A549 (cell line): ENCODE measurements at regions not wholly inside any gene's neighbourhood (a gene's known extent, or its start where the extent isn't known, plus 50 kb on each side); places are given as distances from the start of the nearest gene placed in this dataset.

Experiments
- CHD4 ChIP-seq: fragments of 200-600 bp; sonication (generic); IDR thresholded peaks from 2 replicates; pipeline ENCODE4 v1.6.1; 2016; ENCODE audit warnings: antibody characterized with exemption, mild to moderate bottlenecking, borderline replicate concordance
- HOXB13 ChIP-seq: fragments of 250-450 bp; sonication (Bioruptor Pico); IDR thresholded peaks from 2 replicates; pipeline ENCODE4 v1.5.0; 2020; ENCODE audit warnings: low read depth, mild to moderate bottlenecking, moderate library complexity
- NR3C1 ChIP-seq: fragments of >200 bp; sonication (Bioruptor Twin); formaldehyde crosslinking; IDR thresholded peaks from 3 replicates; pipeline ENCODE4 v1.6.1; 2017
- POLR2A ChIP-seq: IDR thresholded peaks from 2 replicates; pipeline ENCODE4 v1.6.1; 2012; ENCODE audit warnings: mild to moderate bottlenecking, low read length
- TF ChIP-seq, protein P1 (sequence below): fragments of >200 bp; sonication (Bioruptor Twin); formaldehyde crosslinking; IDR thresholded peaks from 3 replicates; pipeline ENCODE4 v1.5.1; 2016
- TF ChIP-seq, protein P2 (sequence below): fragments of 150-350 bp; IDR thresholded peaks from 2 replicates; pipeline ENCODE4 v1.6.1; 2014; ENCODE audit warnings: low read depth, mild to moderate bottlenecking, low read length

DNA sequence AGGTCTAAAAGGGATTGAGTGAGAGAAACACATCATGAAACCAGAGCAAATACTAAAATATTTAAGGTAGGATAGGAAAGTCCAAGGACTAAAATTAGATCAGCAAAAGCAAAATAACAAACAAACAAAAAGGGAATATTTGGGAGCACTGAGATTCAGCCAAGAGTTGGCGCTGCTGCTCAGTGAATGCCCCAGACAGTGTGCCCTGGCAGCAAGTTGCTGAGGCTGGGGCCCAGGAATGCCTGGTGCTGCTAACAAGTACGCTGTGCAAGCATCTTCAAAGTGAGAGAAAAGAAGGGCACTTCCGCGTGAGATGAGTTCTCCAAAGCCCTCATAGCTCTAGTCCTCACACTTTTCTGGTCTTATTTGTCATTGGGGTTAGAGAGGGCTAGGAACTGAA, 603.3 kb downstream of the EFNA5 start:
- TF ChIP-seq, protein P1, sequence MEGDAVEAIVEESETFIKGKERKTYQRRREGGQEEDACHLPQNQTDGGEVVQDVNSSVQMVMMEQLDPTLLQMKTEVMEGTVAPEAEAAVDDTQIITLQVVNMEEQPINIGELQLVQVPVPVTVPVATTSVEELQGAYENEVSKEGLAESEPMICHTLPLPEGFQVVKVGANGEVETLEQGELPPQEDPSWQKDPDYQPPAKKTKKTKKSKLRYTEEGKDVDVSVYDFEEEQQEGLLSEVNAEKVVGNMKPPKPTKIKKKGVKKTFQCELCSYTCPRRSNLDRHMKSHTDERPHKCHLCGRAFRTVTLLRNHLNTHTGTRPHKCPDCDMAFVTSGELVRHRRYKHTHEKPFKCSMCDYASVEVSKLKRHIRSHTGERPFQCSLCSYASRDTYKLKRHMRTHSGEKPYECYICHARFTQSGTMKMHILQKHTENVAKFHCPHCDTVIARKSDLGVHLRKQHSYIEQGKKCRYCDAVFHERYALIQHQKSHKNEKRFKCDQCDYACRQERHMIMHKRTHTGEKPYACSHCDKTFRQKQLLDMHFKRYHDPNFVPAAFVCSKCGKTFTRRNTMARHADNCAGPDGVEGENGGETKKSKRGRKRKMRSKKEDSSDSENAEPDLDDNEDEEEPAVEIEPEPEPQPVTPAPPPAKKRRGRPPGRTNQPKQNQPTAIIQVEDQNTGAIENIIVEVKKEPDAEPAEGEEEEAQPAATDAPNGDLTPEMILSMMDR, result no peak
- TF ChIP-seq, protein P2, sequence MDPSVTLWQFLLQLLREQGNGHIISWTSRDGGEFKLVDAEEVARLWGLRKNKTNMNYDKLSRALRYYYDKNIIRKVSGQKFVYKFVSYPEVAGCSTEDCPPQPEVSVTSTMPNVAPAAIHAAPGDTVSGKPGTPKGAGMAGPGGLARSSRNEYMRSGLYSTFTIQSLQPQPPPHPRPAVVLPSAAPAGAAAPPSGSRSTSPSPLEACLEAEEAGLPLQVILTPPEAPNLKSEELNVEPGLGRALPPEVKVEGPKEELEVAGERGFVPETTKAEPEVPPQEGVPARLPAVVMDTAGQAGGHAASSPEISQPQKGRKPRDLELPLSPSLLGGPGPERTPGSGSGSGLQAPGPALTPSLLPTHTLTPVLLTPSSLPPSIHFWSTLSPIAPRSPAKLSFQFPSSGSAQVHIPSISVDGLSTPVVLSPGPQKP, result no peak
- TF ChIP-seq POLR2A, result no peak
- TF ChIP-seq NR3C1, result no peak
- TF ChIP-seq HOXB13, result no peak
- TF ChIP-seq CHD4, result no peak
